GM18870 (cell line): ENCODE measurements at regions not wholly inside any gene's neighbourhood (a gene's known extent, or its start where the extent isn't known, plus 50 kb on each side); places are given as distances from the start of the nearest gene placed in this dataset.

Experiments used
- ATAC-seq: cut with Tn5 transposase; IDR thresholded peaks from one replicate; pipeline ENCODE4 v1.9.1; 2021; ENCODE audit warnings: moderate library complexity; ENCODE audit not compliant: unreplicated experiment

DNA sequence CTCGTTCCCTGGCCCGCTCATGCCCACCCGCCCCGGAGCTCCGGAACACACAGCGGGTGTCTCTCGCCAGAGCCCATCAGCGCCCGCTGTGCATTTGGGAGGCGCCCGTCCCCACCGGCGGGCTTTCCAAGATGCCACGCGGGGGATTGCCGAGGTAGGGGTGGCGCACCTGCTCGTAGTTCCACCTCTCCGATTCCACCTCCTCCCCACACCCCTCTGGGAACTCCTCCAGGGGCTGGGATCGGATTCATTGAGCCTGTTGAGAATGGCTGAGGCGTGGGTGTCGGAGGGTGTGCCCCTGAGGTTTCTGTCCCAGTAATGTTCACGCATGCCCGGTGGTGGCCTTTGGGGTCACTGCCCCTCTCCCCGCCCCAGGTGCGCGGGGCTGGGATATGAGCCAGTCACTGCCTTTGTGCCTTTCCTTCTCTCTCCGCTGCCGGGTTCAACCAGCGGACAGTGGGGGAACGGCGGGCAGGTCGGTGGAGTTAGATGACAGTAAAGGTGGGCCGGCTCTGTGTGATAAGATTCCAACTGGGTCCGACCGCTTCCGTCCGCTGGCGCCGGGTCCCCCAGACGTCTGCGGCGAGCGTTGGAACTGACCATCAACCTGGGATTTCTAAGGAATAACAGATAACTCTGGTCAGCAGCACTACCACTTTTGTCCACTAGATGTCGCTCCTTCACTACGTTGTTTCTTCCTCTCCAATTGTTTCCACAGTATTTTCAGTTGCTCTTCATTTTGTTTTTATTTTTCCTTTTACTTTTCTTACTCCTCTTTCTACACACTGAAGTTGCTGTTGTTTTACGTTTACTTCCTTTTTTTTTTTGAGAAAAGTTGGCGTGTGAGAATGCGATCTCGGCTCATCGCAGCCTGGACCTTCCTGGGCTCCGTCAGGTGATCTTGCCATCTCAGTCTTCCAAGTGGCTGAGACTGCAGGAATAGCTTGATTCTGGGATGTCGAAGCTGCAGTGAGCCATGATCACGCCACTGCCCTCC, 178.1 kb upstream of the ALG10B start:
- peak; percentile 83 for ATAC-seq

- ATAC-seq = no peak
These were observed 177.1 kb upstream of the ALG10B start for GRCh38 chr12:38139456-38139855.

GRCh38 chr12:38141239-38141638, 175.3 kb upstream of the ALG10B start:
- no peak for ATAC-seq

DNA sequence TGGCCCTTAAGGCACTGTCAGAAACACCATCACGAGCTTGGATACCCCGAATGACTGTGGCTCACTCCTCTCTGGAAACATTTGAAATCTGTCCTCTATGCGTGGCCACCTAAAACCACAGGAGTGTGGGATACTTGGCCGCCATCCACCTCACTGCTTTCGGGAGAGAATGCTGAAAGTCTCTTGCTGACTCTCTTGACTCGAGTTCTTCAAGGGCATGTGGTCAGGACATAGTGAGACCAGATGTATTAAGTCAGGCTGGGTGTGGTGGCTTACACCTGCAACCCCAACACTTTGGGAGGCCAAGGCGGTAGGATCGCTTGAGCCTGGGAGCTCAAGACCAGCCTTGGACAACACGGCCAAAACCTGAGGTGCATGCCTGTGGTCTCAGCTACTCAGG, 174.7 kb upstream of the ALG10B start:
- ATAC-seq = no peak

- no peak for ATAC-seq
These were observed 173.6 kb upstream of the ALG10B start for GRCh38 chr12:38142974-38143373.

DNA sequence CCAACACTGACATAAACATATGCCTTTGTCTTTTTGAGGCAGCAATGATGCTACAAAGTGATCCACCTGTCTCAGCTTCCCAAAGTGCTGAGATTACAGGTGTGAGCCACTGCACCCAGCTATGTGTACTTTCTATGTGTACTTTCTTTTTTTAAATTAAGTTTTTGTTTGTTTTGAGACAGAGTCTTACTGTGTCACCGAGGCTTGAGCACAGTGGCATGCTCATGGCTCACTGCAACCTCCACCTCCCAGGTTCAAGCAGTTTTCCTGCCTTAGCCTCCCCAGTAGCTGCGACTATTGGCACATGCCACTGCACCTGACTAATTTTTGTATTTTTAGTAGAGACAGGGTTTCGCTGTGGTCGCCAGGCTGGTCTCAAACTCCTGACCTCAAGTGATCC, 172.5 kb upstream of the ALG10B start:
- no peak for ATAC-seq

DNA sequence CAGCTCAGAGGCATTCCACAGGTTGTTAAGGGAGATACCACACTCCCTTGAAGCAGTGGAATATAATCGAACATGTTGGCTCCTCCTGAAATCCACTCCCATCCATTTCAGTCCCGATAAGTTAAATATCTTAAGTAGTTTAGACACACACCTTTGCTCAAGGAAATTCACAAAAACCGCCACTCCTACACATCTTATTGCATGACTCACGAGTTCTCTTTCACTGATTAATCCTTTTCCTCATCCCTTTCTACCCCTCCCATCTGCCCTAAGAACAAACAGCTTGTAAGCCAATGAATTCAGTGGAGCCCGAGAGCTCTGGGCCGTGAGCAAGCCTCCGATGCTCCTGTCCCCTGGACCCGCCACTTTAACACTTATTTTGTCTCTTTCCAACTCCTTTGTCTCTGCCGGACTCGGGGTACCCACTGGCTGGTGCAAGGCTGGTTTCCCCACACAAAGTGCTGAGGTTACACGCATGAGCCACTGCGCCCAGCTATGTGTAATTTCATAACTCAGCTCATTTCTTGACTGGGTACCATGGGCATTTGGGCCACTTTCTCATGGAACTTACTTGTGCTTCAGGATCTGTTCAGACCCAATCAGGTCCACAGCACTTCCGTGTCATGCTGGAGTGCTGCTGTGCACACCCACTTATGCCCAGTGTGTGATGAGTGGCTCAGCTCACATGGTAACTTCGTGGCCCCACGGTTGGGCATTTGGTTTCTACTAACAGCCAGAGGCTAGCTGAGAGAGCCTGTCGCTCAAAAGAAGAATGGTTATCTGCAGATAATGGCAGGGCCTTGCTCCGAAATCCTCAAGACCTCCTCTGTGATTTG, 171.8 kb upstream of the ALG10B start:
- ATAC-seq = no peak

- no peak for ATAC-seq
These were observed 167.0 kb upstream of the ALG10B start for GRCh38 chr12:38149395-38150073.

- ATAC-seq = no peak
These were observed 164.4 kb upstream of the ALG10B start for GRCh38 chr12:38151991-38152700.

DNA sequence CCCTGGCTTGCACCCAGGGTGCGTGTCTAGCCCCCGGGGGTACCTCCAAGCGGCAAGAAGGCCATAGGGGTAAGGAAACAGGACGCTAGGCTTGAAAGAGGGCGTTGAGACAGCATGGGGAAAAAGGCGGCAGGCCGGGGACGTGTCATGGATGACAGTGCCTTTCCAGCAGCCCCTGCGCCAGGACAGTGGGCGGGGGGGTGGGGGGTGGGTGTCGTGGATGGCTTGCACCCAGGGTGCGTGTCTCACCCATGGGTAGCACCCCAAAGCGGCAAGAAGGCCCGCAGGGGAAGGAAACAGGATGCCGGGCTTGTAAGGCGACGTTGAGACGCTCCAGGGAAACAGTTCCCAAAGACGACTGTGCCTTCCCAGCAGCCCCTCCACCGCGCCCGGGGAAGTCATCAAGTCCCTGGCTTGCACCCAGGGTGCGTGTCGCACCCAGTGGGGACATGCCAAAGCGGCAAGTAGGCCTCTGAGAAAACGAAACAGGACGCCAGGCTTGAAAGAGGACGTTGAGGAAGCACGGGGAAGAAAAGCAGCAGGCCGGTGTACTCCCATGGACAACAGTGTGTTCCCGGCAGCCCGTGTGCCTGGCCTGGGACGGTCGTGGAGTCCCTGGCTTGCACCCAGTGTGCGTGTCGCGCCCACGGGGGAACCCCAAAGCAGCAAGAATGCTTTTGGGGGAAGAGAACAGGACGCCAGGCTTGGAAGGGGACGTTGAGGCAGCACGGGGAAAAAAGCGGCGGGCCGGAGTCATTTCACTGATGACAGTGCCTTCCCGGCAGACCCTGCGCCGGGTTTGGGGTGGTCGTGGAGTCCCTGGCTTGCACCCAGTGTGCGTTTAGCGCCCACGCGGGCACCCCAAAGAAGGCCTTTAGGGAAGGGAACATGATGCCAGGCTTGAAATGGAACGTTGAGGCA, 163.5 kb upstream of the ALG10B start:
- no peak for ATAC-seq

DNA sequence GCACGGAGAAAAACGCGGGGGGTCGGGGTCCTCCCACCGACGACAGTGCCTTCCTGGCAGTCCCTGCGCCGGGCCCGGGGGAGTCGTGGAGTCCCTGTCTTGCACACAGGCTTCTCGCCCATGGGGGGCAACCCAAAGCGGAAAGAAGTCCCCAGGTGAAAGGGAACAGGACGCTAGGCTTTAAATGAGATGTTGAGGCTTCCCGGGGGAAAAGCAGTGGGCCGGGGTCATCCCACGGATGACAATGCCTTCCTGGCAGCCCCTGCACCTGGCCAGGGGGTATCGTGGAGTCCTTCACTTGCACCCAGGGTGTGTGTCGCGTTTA, 162.9 kb upstream of the ALG10B start:
- ATAC-seq = no peak

DNA sequence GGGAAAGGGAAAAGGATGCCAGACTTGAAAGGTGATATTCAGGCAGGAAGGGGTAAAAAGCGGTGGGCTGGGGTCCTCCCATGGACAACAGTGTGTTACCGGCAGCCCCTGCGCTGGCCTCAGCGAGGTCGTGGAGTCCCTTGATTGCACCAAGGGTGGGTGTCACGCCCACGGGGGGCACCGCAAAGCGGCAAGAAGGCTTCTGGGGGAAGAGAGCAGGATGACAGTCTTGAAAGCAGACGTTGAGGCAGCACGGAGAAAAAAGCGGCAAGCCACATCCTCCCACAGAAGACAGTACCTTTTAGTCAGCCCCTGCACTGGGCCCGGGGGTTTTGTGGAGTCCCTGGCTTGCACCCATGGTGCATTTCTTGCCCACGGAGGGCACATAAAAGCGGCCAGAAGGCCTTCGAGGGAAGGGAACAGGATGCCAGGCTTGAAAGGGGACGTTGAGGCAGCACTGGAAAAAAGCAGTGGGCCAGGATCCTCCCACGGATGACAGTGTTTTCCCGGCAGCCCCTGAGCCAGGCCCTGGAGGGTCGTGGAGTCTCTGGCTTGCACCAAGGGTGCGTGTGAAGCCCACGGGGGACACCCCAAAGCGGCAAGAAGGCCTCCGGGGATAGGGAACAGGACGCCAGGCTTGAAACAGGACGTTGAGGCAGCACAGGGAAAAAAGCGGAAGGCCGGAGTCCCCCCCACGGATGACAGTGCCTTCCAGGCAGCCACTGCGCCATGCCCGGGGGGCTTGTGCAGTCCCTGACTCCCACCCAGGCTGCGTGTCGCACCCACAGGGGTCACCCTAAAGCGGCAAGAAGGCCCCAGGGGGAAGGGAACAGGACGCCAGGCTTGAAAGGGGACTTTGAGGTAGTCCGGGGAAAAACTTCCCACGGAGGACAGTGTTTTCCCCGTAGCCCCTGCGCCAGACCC, 162.2 kb upstream of the ALG10B start:
- no peak for ATAC-seq

GRCh38 chr12:38155020-38155395, 161.6 kb upstream of the ALG10B start:
- ATAC-seq = no peak

GRCh38 chr12:38155526-38156496, 160.8 kb upstream of the ALG10B start:
- ATAC-seq = no peak

GRCh38 chr12:38156497-38157245, 159.9 kb upstream of the ALG10B start:
- ATAC-seq = no peak

DNA sequence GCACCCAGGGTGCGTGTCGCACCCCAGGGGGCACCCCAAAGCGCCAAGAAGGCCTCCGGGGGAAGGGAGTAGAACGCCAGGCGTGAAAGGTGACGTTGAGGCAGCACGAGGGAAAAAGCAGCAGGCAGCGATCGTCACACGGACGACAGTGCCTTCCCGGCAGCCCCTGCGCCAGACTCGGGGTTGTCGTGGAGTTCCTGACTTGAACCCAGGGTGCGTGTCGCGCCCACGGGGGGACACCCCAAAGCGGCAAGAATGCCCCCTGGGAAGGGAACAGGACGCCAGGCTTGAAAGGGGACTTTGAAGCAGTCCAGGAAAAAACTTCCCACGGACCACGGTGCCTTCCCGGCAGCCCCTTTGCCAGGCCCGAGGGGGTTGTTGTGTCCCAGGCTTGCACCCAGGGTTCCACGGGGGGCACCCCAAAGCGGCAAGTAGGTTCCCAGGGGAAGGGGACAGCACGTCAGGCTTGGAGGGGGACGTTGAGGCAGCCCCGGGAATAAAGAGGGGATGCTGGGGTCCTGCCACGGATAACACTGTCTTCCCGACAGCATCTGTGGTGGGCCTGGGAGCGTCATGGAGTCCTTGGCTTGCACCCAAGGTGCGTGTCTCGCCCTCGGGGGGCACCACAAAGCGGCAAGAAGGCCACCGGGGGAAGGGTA, 159.2 kb upstream of the ALG10B start:
- no peak for ATAC-seq
